ENCODE measurements at regions not wholly inside any gene's neighbourhood (a gene's known extent, or its start where the extent isn't known, plus 50 kb on each side); places are given as distances from the start of the nearest gene placed in this dataset.

DNA sequence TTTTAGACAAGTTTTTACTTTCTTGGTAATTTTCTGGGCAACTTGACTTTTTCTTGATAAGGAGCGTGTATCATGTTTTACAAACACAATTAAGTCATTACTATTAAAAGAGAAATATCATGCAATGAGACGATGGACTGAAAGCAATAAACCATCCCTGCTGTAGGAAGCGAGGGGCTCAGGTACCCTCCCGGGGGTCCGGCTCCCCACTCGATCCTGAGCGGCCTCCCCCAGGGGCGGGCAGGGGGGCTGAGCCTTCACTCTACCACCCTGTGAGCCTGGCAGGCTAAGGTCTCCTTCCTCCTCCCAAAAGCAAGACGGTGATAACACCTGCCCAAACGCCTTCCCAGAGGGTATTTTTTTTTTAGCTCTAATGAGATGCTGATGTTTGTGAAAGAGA is 51.8 kb upstream of the ADGRA1 start:
- DNase-seq (ENCODE audit: low read depth in 1 of 2, low spot score in 1 of 2) = no peak
- H3K27me3 ChIP-seq (ENCODE audit: insufficient read depth, poor library complexity, severe bottlenecking) = no peaks in the 10 kb centered on the region
- no peak overlapping the region for H3K27ac ChIP-seq (replicated peaks)
- H3K4me3 ChIP-seq (replicated peaks; ENCODE audit: insufficient read depth, low read length) = no peak overlapping the region
- TF ChIP-seq SPI1 (IDR thresholded peaks at IDR 0.05; ENCODE audit: borderline replicate concordance, low read depth) (no peak), POLR2AphosphoS5 (IDR thresholded peaks at IDR 0.05; ENCODE audit: low read depth) (no peak), GABPA (IDR thresholded peaks at IDR 0.05; ENCODE audit: low read depth) (no peak)
- TF ChIP-seq, protein P1, sequence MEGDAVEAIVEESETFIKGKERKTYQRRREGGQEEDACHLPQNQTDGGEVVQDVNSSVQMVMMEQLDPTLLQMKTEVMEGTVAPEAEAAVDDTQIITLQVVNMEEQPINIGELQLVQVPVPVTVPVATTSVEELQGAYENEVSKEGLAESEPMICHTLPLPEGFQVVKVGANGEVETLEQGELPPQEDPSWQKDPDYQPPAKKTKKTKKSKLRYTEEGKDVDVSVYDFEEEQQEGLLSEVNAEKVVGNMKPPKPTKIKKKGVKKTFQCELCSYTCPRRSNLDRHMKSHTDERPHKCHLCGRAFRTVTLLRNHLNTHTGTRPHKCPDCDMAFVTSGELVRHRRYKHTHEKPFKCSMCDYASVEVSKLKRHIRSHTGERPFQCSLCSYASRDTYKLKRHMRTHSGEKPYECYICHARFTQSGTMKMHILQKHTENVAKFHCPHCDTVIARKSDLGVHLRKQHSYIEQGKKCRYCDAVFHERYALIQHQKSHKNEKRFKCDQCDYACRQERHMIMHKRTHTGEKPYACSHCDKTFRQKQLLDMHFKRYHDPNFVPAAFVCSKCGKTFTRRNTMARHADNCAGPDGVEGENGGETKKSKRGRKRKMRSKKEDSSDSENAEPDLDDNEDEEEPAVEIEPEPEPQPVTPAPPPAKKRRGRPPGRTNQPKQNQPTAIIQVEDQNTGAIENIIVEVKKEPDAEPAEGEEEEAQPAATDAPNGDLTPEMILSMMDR (IDR thresholded peaks at IDR 0.05; ENCODE audit: insufficient read depth, low read length) = no peak
- TF ChIP-seq, protein P2, sequence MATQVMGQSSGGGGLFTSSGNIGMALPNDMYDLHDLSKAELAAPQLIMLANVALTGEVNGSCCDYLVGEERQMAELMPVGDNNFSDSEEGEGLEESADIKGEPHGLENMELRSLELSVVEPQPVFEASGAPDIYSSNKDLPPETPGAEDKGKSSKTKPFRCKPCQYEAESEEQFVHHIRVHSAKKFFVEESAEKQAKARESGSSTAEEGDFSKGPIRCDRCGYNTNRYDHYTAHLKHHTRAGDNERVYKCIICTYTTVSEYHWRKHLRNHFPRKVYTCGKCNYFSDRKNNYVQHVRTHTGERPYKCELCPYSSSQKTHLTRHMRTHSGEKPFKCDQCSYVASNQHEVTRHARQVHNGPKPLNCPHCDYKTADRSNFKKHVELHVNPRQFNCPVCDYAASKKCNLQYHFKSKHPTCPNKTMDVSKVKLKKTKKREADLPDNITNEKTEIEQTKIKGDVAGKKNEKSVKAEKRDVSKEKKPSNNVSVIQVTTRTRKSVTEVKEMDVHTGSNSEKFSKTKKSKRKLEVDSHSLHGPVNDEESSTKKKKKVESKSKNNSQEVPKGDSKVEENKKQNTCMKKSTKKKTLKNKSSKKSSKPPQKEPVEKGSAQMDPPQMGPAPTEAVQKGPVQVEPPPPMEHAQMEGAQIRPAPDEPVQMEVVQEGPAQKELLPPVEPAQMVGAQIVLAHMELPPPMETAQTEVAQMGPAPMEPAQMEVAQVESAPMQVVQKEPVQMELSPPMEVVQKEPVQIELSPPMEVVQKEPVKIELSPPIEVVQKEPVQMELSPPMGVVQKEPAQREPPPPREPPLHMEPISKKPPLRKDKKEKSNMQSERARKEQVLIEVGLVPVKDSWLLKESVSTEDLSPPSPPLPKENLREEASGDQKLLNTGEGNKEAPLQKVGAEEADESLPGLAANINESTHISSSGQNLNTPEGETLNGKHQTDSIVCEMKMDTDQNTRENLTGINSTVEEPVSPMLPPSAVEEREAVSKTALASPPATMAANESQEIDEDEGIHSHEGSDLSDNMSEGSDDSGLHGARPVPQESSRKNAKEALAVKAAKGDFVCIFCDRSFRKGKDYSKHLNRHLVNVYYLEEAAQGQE (IDR thresholded peaks at IDR 0.05; ENCODE audit: insufficient replicate concordance, low read depth) = no peak

DNA sequence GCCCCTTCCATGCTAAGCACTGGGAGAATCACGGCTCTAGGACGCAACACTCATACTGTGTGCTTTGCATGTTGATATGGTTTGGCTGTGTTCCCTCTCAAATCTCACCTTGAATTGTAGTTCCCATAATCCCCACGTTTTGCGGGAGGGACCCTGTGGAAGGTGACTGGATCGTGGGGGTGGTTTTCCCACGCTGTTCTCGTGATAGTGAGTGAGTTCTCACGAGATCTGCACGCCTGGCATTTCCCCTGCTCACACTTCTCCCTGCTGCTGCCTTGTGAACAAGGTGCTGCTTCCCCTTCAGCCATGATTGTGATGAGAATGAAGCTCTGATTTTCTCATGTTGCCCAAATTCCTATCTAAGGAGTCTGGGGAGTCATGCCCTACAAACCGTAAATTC is 53.0 kb upstream of the ADGRA1 start:
- Histone ChIP-seq H3K27ac (replicated peaks) (no peak overlapping the region), H3K4me3 (replicated peaks; ENCODE audit: insufficient read depth, low read length) (no peak overlapping the region), H3K27me3 (ENCODE audit: insufficient read depth, poor library complexity, severe bottlenecking) (no peaks in the 10 kb centered on the region)
- no peak for DNase-seq (ENCODE audit: low read depth in 1 of 2, low spot score in 1 of 2)
- TF ChIP-seq GABPA (IDR thresholded peaks at IDR 0.05; ENCODE audit: low read depth) = no peak
- TF ChIP-seq POLR2AphosphoS5 (IDR thresholded peaks at IDR 0.05; ENCODE audit: low read depth) = no peak
- TF ChIP-seq SPI1 (IDR thresholded peaks at IDR 0.05; ENCODE audit: borderline replicate concordance, low read depth) = no peak
- TF ChIP-seq, protein P2 (IDR thresholded peaks at IDR 0.05; ENCODE audit: insufficient replicate concordance, low read depth) = no peak
- TF ChIP-seq, protein P1 (IDR thresholded peaks at IDR 0.05; ENCODE audit: insufficient read depth, low read length) = no peak

DNA sequence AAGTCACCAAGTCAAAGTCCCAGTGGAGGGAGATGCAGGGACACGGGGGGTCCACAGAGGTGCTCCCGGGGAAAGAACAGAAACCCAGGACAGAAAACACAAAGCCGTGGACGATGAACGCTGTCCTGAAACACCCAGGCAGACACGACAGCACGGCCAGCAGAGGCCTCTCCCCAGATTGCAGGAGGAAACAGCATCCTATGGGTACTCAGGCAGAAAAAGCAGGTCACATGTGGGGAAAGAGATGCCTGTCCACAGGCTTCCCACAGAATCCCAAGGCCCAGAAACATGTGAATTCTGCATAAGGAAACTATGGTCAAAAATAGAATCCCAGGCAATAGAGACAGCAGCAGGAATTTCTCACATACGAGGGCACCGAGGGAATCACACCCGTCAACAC is 53.6 kb upstream of the ADGRA1 start:
- Histone ChIP-seq H3K4me3 (replicated peaks; ENCODE audit: insufficient read depth, low read length) (no peak overlapping the region), H3K27ac (replicated peaks) (no peak overlapping the region), H3K27me3 (ENCODE audit: insufficient read depth, poor library complexity, severe bottlenecking) (no peaks in the 10 kb centered on the region)
- TF ChIP-seq, protein P1 (IDR thresholded peaks at IDR 0.05; ENCODE audit: insufficient read depth, low read length) = no peak
- TF ChIP-seq POLR2AphosphoS5 (IDR thresholded peaks at IDR 0.05; ENCODE audit: low read depth) (no peak), GABPA (IDR thresholded peaks at IDR 0.05; ENCODE audit: low read depth) (no peak), SPI1 (IDR thresholded peaks at IDR 0.05; ENCODE audit: borderline replicate concordance, low read depth) (no peak)
- TF ChIP-seq, protein P2 (IDR thresholded peaks at IDR 0.05; ENCODE audit: insufficient replicate concordance, low read depth) = no peak
- DNase-seq (ENCODE audit: low read depth in 1 of 2, low spot score in 1 of 2) = no peak
